ENCODE measurements at regions not wholly inside any gene's neighbourhood (a gene's known extent, or its start where the extent isn't known, plus 50 kb on each side); places are given as distances from the start of the nearest gene placed in this dataset.

GRCh38 chr6:168226061-168226752 is 93.4 kb downstream of the DACT2 start:
- H3K27ac Mint-ChIP-seq = no peak overlapping the region
- TF ChIP-seq GTF2I (CRISPR knock-in tag; conservative IDR thresholded peaks at IDR 0.05) (no peak), ZNF317 (CRISPR knock-in tag; IDR thresholded peaks at IDR 0.05; ENCODE audit: borderline replicate concordance, low read depth) (no peak), USF1 (CRISPR knock-in tag; IDR thresholded peaks at IDR 0.05) (no peak), ZMAT4 (CRISPR knock-in tag; IDR thresholded peaks at IDR 0.05) (no peak), GABPB1 (CRISPR knock-in tag; IDR thresholded peaks at IDR 0.05) (no peak), AFF4 (CRISPR knock-in tag; IDR thresholded peaks at IDR 0.05; ENCODE audit: borderline replicate concordance) (no peak), ATF3 (CRISPR knock-in tag; conservative IDR thresholded peaks at IDR 0.05) (no peak), ZNF423 (CRISPR knock-in tag; IDR thresholded peaks at IDR 0.05) (no peak), ZNF512 (CRISPR knock-in tag; IDR thresholded peaks at IDR 0.05; ENCODE audit: borderline replicate concordance) (no peak), ZNF396 (CRISPR knock-in tag; IDR thresholded peaks at IDR 0.05; ENCODE audit: borderline replicate concordance) (no peak), FOXP1 (CRISPR knock-in tag; IDR thresholded peaks at IDR 0.05; ENCODE audit: borderline replicate concordance) (no peak), SP1 (CRISPR knock-in tag; conservative IDR thresholded peaks at IDR 0.05) (no peak), E2F1 (CRISPR knock-in tag; IDR thresholded peaks at IDR 0.05) (no peak), JAZF1 (CRISPR knock-in tag; IDR thresholded peaks at IDR 0.05) (no peak), HMGXB4 (CRISPR knock-in tag; IDR thresholded peaks at IDR 0.05) (no peak), TP53 (CRISPR knock-in tag; IDR thresholded peaks at IDR 0.05) (no peak)
- ChIA-PET CTCF (no interaction called here), POLR2A (no interaction called here)
- DNase-seq (ENCODE audit: low spot score) (no peak), ATAC-seq (no peak)
- no peaks in the 10 kb centered on the region for H3K36me3 Mint-ChIP-seq
- H3K4me1 Mint-ChIP-seq = peaks cover 33% of the 10 kb centered on the region
- peaks cover 3% of the 10 kb centered on the region; the same call in 1 of the 2 replicates for H3K9me3 Mint-ChIP-seq
- H3K4me3 Mint-ChIP-seq = no peak overlapping the region
- H3K27me3 Mint-ChIP-seq (ENCODE audit: low read depth) = no peaks in the 10 kb centered on the region
